HG02759 (cell line): ENCODE measurements at regions not wholly inside any gene's neighbourhood (a gene's known extent, or its start where the extent isn't known, plus 50 kb on each side); places are given as distances from the start of the nearest gene placed in this dataset.
"Not testable (repeated sequence)": the region's sequence is repeated elsewhere in the genome, so short reads cannot be mapped to it uniquely, and the experiment has no call there.

Experiments
- ATAC-seq: cut with Tn5 transposase; IDR thresholded peaks from one replicate; pipeline ENCODE4 v1.9.1; 2021; ENCODE audit warnings: mild to moderate bottlenecking, moderate library complexity; ENCODE audit not compliant: unreplicated experiment

- ATAC-seq: not testable (repeated sequence)
These were observed 153.1 kb downstream of the OR13H1 start for GRCh38 chrX:131696989-131697388.

- ATAC-seq: no peak
These were observed 159.8 kb downstream of the OR13H1 start for GRCh38 chrX:131703646-131704045.

GRCh38 chrX:131704136-131704695 is 160.3 kb downstream of the OR13H1 start:
- no peak for ATAC-seq

- no peak for ATAC-seq
These were observed 165.7 kb downstream of the OR13H1 start for GRCh38 chrX:131709553-131709952.

- no peak for ATAC-seq
These were observed 167.6 kb downstream of the OR13H1 start for GRCh38 chrX:131711478-131711867.

GRCh38 chrX:131723646-131724045 is 179.8 kb downstream of the OR13H1 start:
- ATAC-seq: no peak

GRCh38 chrX:131724292-131724691 is 180.4 kb downstream of the OR13H1 start:
- no peak for ATAC-seq

GRCh38 chrX:131725001-131725654 is 181.3 kb downstream of the OR13H1 start:
- no peak for ATAC-seq

- no peak for ATAC-seq
These were observed 183.9 kb downstream of the OR13H1 start for GRCh38 chrX:131727778-131728177.

- ATAC-seq: no peak
These were observed 184.6 kb downstream of the OR13H1 start for GRCh38 chrX:131728295-131729145.

- ATAC-seq: no peak
These were observed 185.4 kb downstream of the OR13H1 start for GRCh38 chrX:131729295-131729694.

GRCh38 chrX:131734621-131735020 is 190.7 kb downstream of the OR13H1 start:
- no peak for ATAC-seq

GRCh38 chrX:131735127-131735526 is 191.3 kb downstream of the OR13H1 start:
- ATAC-seq: no peak

- ATAC-seq: no peak
These were observed 195.9 kb downstream of the OR13H1 start for GRCh38 chrX:131739823-131740222.

GRCh38 chrX:131741103-131741581 is 197.3 kb downstream of the OR13H1 start:
- ATAC-seq: no peak

GRCh38 chrX:131745942-131746489 is 202.1 kb downstream of the OR13H1 start:
- ATAC-seq: no peak

- ATAC-seq: no peak
These were observed 202.7 kb downstream of the OR13H1 start for GRCh38 chrX:131746491-131746968.

GRCh38 chrX:131747173-131747572 is 203.3 kb downstream of the OR13H1 start:
- no peak for ATAC-seq

- no peak for ATAC-seq
These were observed 208.8 kb downstream of the OR13H1 start for GRCh38 chrX:131752493-131753198.

- no peak for ATAC-seq
These were observed 218.9 kb downstream of the OR13H1 start for GRCh38 chrX:131762802-131763234.

- no peak for ATAC-seq
These were observed 219.8 kb downstream of the OR13H1 start for GRCh38 chrX:131763674-131764073.
